LNCaP clone FGC (cell line): ENCODE measurements at regions not wholly inside any gene's neighbourhood (a gene's known extent, or its start where the extent isn't known, plus 50 kb on each side); places are given as distances from the start of the nearest gene placed in this dataset.

ENCODE experiments used
- DNase-seq: peaks from one replicate; pipeline ENCODE4 v3.0.0-alpha.2; 2011; ENCODE audit warnings: low read depth
- H3K4me3 ChIP-seq: 2 replicates; pipeline ENCODE4 v1.5.1; 2011; ENCODE audit warnings: mild to moderate bottlenecking, low read depth, low read length, control low read depth
- TF ChIP-seq, protein P1 (sequence below): IDR thresholded peaks from 2 replicates; pipeline ENCODE4 v1.5.1; 2012; ENCODE audit warnings: mild to moderate bottlenecking; ENCODE audit not compliant: control insufficient read depth, insufficient read depth; ENCODE audit errors: extremely low read depth

DNA sequence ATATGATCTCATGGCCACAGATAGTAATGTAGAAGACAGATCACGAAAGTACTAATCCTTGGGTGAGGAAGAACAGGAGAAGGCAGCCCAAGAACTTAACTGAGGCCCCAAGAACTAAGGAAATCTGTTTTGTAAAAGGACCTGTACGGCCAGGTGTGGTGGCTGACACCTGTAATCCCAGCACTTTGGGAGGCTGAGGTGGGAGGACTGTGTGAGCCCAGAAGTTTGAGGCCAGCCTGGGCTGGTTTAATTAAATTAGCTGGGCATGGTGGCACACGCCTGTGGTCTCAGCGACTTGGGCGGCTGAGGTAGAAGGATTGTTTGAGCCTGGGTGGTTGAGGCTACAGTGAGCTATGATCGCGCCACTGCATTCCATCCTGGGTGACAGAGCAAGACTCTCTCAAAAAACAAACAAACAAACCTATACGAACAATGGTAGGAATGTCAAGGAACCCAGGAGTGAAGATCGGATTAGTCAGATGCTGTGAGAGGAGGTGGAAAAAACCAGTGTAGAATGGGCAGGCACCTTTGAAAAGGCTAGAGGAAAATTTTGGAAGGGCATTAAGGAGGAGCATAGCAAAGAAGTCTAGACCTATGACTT is 283.8 kb upstream of the DMRT1 start:
- TF ChIP-seq, protein P1, sequence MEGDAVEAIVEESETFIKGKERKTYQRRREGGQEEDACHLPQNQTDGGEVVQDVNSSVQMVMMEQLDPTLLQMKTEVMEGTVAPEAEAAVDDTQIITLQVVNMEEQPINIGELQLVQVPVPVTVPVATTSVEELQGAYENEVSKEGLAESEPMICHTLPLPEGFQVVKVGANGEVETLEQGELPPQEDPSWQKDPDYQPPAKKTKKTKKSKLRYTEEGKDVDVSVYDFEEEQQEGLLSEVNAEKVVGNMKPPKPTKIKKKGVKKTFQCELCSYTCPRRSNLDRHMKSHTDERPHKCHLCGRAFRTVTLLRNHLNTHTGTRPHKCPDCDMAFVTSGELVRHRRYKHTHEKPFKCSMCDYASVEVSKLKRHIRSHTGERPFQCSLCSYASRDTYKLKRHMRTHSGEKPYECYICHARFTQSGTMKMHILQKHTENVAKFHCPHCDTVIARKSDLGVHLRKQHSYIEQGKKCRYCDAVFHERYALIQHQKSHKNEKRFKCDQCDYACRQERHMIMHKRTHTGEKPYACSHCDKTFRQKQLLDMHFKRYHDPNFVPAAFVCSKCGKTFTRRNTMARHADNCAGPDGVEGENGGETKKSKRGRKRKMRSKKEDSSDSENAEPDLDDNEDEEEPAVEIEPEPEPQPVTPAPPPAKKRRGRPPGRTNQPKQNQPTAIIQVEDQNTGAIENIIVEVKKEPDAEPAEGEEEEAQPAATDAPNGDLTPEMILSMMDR = no peak
- H3K4me3 ChIP-seq = no peak overlapping the region
- no peak for DNase-seq

DNA sequence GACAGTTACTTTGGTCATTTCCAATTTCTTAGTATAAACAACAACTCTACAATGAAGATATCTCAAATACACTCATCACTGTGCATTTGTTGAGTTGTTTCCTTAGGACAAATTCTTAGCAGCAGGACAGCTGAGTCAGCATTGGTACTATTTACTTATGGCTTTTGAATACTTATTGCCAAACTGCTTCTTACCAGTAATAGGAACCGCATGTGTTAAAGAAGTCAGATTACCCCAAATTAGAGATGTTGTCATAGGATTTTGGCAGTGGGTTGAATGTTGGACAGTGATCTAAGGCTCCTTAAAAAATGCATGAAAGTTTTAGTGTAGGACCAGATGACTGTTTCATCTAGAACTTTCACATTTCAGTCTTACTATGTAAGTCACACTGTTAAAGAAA is 280.1 kb upstream of the DMRT1 start:
- TF ChIP-seq, protein P1 = no peak
- H3K4me3 ChIP-seq = no peak overlapping the region
- DNase-seq = peak; percentile 13

DNA sequence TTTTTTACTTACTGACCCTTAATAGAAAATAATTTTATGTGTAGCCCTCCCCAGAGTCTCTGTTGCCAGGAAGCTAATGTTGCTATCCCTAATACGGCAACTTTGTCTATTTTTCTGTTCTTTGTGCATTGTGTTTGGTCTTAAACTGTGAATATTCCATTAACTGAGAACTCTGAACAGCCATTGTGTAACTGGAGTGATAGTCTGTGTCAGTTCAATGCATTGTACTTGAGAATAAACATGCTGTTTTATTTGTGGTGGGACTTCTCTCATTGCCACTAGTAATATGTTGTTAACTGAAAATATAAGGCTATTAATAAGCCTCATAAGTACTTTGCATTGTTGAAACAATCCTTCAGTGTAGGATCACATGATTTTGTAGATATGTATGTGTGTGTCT is 278.3 kb upstream of the DMRT1 start:
- no peak for DNase-seq
- TF ChIP-seq, protein P1 = no peak
- no peak overlapping the region for H3K4me3 ChIP-seq

DNA sequence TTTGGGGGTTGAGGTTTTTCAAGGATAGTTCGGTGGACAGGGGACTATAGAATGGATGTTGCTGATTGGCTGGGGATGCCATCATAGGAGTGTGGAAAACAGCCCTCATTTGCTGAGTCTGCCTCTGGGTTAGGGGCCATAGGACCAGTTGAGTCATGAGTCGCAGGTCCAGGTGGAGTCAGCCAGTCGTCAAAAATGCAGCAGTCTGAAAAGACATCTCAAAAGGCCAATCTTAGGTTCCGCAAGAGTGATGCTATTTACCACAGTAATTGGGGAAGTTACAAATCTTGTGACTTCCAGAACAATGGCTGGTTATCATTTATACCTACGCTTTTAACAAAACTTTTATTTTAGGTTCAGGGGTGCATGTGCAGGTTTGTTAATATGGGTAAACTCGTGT is 276.0 kb upstream of the DMRT1 start:
- TF ChIP-seq, protein P1 = no peak

DNA sequence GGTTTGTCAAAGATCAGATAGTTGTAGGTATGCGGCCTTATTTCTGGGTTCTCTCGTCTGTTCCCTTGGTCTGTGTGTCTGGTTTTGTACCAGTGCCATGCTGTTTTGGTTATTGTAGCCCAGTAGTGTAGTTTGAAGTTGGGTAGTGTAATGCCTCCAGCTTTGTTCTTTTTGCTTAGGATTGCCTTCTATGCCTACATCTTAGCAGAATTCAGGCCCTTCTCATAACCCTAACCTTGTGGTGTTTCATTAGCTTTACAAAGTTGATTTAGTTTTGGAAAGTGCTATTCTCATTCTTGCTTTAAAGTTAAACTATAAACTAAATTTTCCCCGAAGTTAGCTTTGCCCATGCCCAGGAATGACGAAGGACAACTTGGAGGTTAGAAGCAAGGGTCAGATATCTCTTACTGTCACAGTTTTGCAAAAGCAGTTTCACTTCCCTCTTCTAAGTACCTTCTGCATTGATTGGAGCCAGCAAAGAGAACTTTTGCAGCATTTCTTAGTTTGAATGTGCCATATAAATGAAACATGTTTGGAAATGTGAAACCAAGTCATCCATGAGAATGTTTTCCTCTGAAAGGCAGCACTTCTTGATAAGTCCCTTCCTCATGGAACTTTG is 274.3 kb upstream of the DMRT1 start:
- no peak for DNase-seq
- TF ChIP-seq, protein P1 = no peak

More for the DNA sequence above, 276.0 kb upstream of the DMRT1 start:
- H3K4me3 ChIP-seq = no peak overlapping the region
- no peak for DNase-seq

DNA sequence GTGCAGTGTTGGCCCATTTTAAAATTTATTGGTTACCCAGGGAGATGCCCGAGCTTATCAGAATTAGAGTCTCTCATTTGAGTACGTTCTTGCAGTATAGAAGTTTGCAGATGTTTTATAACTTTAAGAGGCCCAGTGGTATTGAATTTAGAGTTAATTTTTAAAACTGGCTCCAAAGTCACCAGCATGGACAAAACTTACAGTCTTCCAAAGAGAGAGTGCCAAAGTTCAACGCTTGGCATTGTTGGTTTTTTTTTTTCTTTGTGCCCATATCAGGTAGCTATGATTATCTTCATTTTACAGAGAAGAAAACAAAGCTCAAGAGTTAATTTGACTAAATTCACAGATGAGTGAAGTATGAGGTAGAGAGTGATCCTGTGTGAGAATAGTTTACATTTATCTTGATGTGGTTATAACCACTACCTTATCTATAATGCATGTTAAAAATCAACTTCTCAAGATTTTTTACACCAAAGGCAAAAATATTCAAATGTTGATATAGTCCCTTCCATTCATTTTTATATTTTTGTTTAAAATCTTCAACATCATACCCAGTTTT is 273.7 kb upstream of the DMRT1 start:
- TF ChIP-seq, protein P1 = no peak
- no peak for DNase-seq
- no peak overlapping the region for H3K4me3 ChIP-seq

More for the DNA sequence above, 274.3 kb upstream of the DMRT1 start:
- no peak overlapping the region for H3K4me3 ChIP-seq
